ENCODE measurements at regions not wholly inside any gene's neighbourhood (a gene's known extent, or its start where the extent isn't known, plus 50 kb on each side); places are given as distances from the start of the nearest gene placed in this dataset.
"Not testable (repeated sequence)": the region's sequence is repeated elsewhere in the genome, so short reads cannot be mapped to it uniquely, and the experiment has no call there.

- not testable (repeated sequence) for H2AFZ ChIP-seq (ENCODE audit: low read depth, low read length); H3K9me3 ChIP-seq (ENCODE audit: low read length); H3K4me3 ChIP-seq (ENCODE audit: low read length); H3K4me1 ChIP-seq (ENCODE audit: insufficient read depth, low read length); H3K36me3 ChIP-seq (ENCODE audit: insufficient read depth, low read length); H3K27me3 ChIP-seq (ENCODE audit: insufficient read depth, low read length)
These were observed 864.9 kb upstream of the TPTE start for GRCh38 chr21:9656455-9656854.

GRCh38 chr21:9657779-9658178, 863.6 kb upstream of the TPTE start:
- H2AFZ ChIP-seq (ENCODE audit: low read depth, low read length); H3K4me3 ChIP-seq (ENCODE audit: low read length); H3K36me3 ChIP-seq (ENCODE audit: insufficient read depth, low read length); H3K4me1 ChIP-seq (ENCODE audit: insufficient read depth, low read length); H3K27me3 ChIP-seq (ENCODE audit: insufficient read depth, low read length); H3K9me3 ChIP-seq (ENCODE audit: low read length): not testable (repeated sequence)

- not testable (repeated sequence) for H3K27me3 ChIP-seq (ENCODE audit: insufficient read depth, low read length)
These were observed 861.5 kb upstream of the TPTE start for GRCh38 chr21:9659877-9660276.

GRCh38 chr21:9663914-9664729, 857.3 kb upstream of the TPTE start:
- H3K36me3 ChIP-seq (ENCODE audit: insufficient read depth, low read length); H3K4me1 ChIP-seq (ENCODE audit: insufficient read depth, low read length): not testable (repeated sequence)

More at GRCh38 chr21:9659877-9660276, 861.5 kb upstream of the TPTE start:
- H3K4me3 ChIP-seq (ENCODE audit: low read length); H3K4me1 ChIP-seq (ENCODE audit: insufficient read depth, low read length); H3K9me3 ChIP-seq (ENCODE audit: low read length); H2AFZ ChIP-seq (ENCODE audit: low read depth, low read length); H3K36me3 ChIP-seq (ENCODE audit: insufficient read depth, low read length): not testable (repeated sequence)

GRCh38 chr21:9675811-9676210, 845.6 kb upstream of the TPTE start:
- not testable (repeated sequence) for H3K27me3 ChIP-seq (ENCODE audit: insufficient read depth, low read length); H3K4me3 ChIP-seq (ENCODE audit: low read length); H3K9me3 ChIP-seq (ENCODE audit: low read length); H2AFZ ChIP-seq (ENCODE audit: low read depth, low read length); H3K36me3 ChIP-seq (ENCODE audit: insufficient read depth, low read length); H3K4me1 ChIP-seq (ENCODE audit: insufficient read depth, low read length)

More at GRCh38 chr21:9663914-9664729, 857.3 kb upstream of the TPTE start:
- H3K9me3 ChIP-seq (ENCODE audit: low read length); H3K27me3 ChIP-seq (ENCODE audit: insufficient read depth, low read length); H2AFZ ChIP-seq (ENCODE audit: low read depth, low read length); H3K4me3 ChIP-seq (ENCODE audit: low read length): not testable (repeated sequence)

GRCh38 chr21:9679029-9679428, 842.4 kb upstream of the TPTE start:
- H3K36me3 ChIP-seq (ENCODE audit: insufficient read depth, low read length); H3K27me3 ChIP-seq (ENCODE audit: insufficient read depth, low read length); H3K4me3 ChIP-seq (ENCODE audit: low read length); H2AFZ ChIP-seq (ENCODE audit: low read depth, low read length); H3K9me3 ChIP-seq (ENCODE audit: low read length); H3K4me1 ChIP-seq (ENCODE audit: insufficient read depth, low read length): not testable (repeated sequence)

GRCh38 chr21:9688945-9689344, 832.4 kb upstream of the TPTE start:
- H3K27me3 ChIP-seq (ENCODE audit: insufficient read depth, low read length); H2AFZ ChIP-seq (ENCODE audit: low read depth, low read length); H3K4me3 ChIP-seq (ENCODE audit: low read length); H3K36me3 ChIP-seq (ENCODE audit: insufficient read depth, low read length); H3K9me3 ChIP-seq (ENCODE audit: low read length); H3K4me1 ChIP-seq (ENCODE audit: insufficient read depth, low read length): not testable (repeated sequence)

- H3K36me3 ChIP-seq (ENCODE audit: insufficient read depth, low read length); H3K9me3 ChIP-seq (ENCODE audit: low read length); H3K27me3 ChIP-seq (ENCODE audit: insufficient read depth, low read length); H2AFZ ChIP-seq (ENCODE audit: low read depth, low read length); H3K4me3 ChIP-seq (ENCODE audit: low read length); H3K4me1 ChIP-seq (ENCODE audit: insufficient read depth, low read length): not testable (repeated sequence)
These were observed 830.4 kb upstream of the TPTE start for GRCh38 chr21:9690981-9691380.

- not testable (repeated sequence) for H3K4me1 ChIP-seq (ENCODE audit: insufficient read depth, low read length); H3K9me3 ChIP-seq (ENCODE audit: low read length); H3K36me3 ChIP-seq (ENCODE audit: insufficient read depth, low read length); H3K4me3 ChIP-seq (ENCODE audit: low read length); H2AFZ ChIP-seq (ENCODE audit: low read depth, low read length); H3K27me3 ChIP-seq (ENCODE audit: insufficient read depth, low read length)
These were observed 825.6 kb upstream of the TPTE start for GRCh38 chr21:9695759-9696158.

GRCh38 chr21:9697751-9698150, 823.6 kb upstream of the TPTE start:
- H3K4me3 ChIP-seq (ENCODE audit: low read length); H2AFZ ChIP-seq (ENCODE audit: low read depth, low read length); H3K9me3 ChIP-seq (ENCODE audit: low read length); H3K4me1 ChIP-seq (ENCODE audit: insufficient read depth, low read length); H3K27me3 ChIP-seq (ENCODE audit: insufficient read depth, low read length); H3K36me3 ChIP-seq (ENCODE audit: insufficient read depth, low read length): not testable (repeated sequence)

GRCh38 chr21:9705016-9705415, 816.4 kb upstream of the TPTE start:
- H3K4me3 ChIP-seq (ENCODE audit: low read length); H3K9me3 ChIP-seq (ENCODE audit: low read length); H3K36me3 ChIP-seq (ENCODE audit: insufficient read depth, low read length); H2AFZ ChIP-seq (ENCODE audit: low read depth, low read length); H3K4me1 ChIP-seq (ENCODE audit: insufficient read depth, low read length); H3K27me3 ChIP-seq (ENCODE audit: insufficient read depth, low read length): not testable (repeated sequence)

GRCh38 chr21:9705455-9705854, 815.9 kb upstream of the TPTE start:
- H3K4me1 ChIP-seq (ENCODE audit: insufficient read depth, low read length); H3K4me3 ChIP-seq (ENCODE audit: low read length); H3K36me3 ChIP-seq (ENCODE audit: insufficient read depth, low read length); H2AFZ ChIP-seq (ENCODE audit: low read depth, low read length); H3K27me3 ChIP-seq (ENCODE audit: insufficient read depth, low read length); H3K9me3 ChIP-seq (ENCODE audit: low read length): not testable (repeated sequence)

GRCh38 chr21:9724542-9724941, 796.8 kb upstream of the TPTE start:
- H3K9me3 ChIP-seq (ENCODE audit: low read length); H3K36me3 ChIP-seq (ENCODE audit: insufficient read depth, low read length); H3K4me3 ChIP-seq (ENCODE audit: low read length); H3K27me3 ChIP-seq (ENCODE audit: insufficient read depth, low read length); H3K4me1 ChIP-seq (ENCODE audit: insufficient read depth, low read length); H2AFZ ChIP-seq (ENCODE audit: low read depth, low read length): not testable (repeated sequence)

GRCh38 chr21:9727187-9727586, 794.2 kb upstream of the TPTE start:
- not testable (repeated sequence) for H3K9me3 ChIP-seq (ENCODE audit: low read length); H3K36me3 ChIP-seq (ENCODE audit: insufficient read depth, low read length); H3K4me3 ChIP-seq (ENCODE audit: low read length); H2AFZ ChIP-seq (ENCODE audit: low read depth, low read length); H3K4me1 ChIP-seq (ENCODE audit: insufficient read depth, low read length); H3K27me3 ChIP-seq (ENCODE audit: insufficient read depth, low read length)

Measured in neuron (in vitro differentiated cells).